Activated T-helper 17 cell treated with anti-CD3 and anti-CD28 coated beads, Interleukin-2, amount 50 U/mL, for 72 hours (primary cell): ENCODE measurements at regions not wholly inside any gene's neighbourhood (a gene's known extent, or its start where the extent isn't known, plus 50 kb on each side); places are given as distances from the start of the nearest gene placed in this dataset.
"Not testable (repeated sequence)": the region's sequence is repeated elsewhere in the genome, so short reads cannot be mapped to it uniquely, and the experiment has no call there.

Experiments used
- ATAC-seq: fragments of 150-1000 bp; cut with Tn5 transposase; replicated peaks from 2 replicates; pipeline ENCODE4 v1.10.0; 2021; ENCODE audit warnings: mild to moderate bottlenecking, moderate library complexity
- H3K27ac Mint-ChIP-seq: one replicate; pipeline ENCODE4 v1.8.0; 2022; ENCODE audit warnings: mixed read lengths
- H3K27me3 Mint-ChIP-seq: one replicate; pipeline ENCODE4 v1.8.0; 2022; ENCODE audit warnings: mixed read lengths
- H3K36me3 Mint-ChIP-seq: one replicate; pipeline ENCODE4 v1.8.0; 2022; ENCODE audit warnings: low read depth, mild to moderate bottlenecking, mixed read lengths
- H3K4me1 Mint-ChIP-seq: one replicate; pipeline ENCODE4 v1.8.0; 2022; ENCODE audit warnings: mixed read lengths
- H3K4me3 Mint-ChIP-seq: one replicate; pipeline ENCODE4 v1.8.0; 2022; ENCODE audit warnings: mild to moderate bottlenecking, mixed read lengths
- H3K9me3 Mint-ChIP-seq: one replicate; pipeline ENCODE4 v1.8.0; 2022; ENCODE audit warnings: mixed read lengths

DNA sequence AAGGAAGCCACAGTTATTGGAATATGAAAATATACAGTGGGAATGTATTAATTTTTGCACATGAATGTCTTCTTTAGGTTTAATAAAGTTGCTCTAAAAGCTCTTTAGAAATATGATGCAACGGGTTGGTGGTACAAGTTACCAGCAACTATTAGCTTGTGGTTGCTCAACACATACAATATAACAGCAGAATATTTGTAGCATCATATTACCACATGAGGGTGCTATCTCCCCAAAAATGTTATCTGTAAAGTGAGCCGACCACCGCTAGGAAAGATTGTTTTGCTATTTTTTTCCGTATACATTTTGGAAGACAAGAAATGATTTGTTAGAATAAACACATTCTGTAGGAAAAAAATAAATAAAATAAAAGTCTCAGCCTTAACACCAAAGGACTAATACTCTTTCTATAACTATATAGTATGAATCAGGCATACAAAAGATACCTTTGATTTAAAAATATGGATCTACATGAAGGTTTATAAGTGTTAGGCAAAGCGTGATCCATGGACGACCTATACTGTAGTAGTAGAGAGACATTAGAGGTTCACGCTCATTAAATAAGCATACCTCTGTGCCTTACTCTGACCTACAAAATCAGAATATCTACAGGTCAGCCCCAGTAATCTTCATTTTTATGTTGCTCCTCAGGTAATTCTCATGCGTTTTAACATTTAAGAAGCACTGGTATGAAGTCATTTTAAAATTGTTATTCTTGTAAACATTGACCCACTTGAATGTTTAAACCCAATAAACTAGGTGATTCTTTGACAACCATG lies 1110.6 kb upstream of the ACVR2A start:
- no peak for ATAC-seq
- no peaks in the 10 kb centered on the region for H3K9me3 Mint-ChIP-seq
- no peaks in the 10 kb centered on the region for H3K36me3 Mint-ChIP-seq
- no peaks in the 10 kb centered on the region for H3K4me1 Mint-ChIP-seq
- H3K27ac Mint-ChIP-seq: no peak overlapping the region
- no peak overlapping the region for H3K4me3 Mint-ChIP-seq
- H3K27me3 Mint-ChIP-seq: no peaks in the 10 kb centered on the region

DNA sequence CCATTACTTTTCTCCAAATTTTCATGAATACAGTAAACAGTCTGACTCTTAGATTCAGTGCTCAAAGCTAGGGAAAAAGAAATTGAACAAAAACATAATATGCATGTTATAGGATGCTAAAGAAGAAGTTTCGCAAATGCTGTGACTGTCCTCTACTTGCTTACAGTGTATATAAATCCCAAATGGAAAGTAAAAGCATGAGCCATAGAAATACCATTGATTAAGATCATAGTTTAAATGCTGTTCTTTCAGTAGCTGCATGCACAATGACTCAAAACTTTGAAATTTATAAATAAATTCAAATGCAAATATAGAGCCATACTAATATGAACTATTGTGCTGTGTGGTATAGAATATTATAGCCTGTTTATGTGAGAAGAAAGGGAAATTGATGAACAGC lies 1113.9 kb upstream of the ACVR2A start:
- Mint-ChIP-seq H3K27ac (no peak overlapping the region), H3K4me1 (no peaks in the 10 kb centered on the region), H3K4me3 (no peak overlapping the region), H3K36me3 (no peaks in the 10 kb centered on the region), H3K9me3 (no peaks in the 10 kb centered on the region), H3K27me3 (peaks cover 3% of the 10 kb centered on the region)
- no peak for ATAC-seq

DNA sequence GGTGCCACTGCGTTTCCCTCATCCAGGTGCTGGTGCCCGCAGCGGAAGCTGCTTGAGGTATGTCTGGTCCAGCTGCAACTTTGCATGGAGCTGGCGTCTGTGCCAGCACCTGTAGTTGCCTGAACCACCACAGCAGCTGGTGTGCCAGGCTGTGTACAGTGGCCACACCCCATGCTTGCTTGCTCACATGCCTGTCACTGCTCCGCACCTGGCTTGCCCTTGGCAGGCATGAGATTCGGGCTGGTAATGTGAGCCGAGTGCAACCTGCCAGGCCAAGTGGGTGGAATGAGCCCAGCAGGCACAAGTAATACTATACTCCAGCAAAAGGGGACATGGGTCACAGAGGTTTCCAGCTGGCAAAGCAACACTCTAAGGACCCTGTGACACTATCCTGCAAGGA lies 1123.3 kb upstream of the ACVR2A start:
- H3K4me3 Mint-ChIP-seq: no peak overlapping the region

DNA sequence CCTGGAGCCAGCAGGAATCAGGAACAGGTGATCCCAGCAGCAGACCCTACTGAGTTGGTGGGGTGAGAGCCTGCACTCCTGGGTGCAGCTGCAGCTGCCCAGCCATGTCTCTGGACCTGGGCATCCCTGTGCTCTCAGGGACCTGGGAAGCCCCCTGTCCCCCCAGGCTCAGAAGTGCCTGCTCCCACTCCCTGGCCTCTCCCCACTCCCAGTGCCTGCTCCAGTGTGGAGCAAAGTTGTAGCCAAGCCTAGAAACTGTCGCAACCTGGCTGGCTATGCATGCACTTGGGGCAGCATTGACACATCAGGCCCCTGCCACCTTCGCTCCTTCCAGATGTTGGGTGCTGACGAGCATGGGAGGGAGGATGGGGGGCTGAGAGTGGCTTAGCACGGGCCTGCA lies 1124.7 kb upstream of the ACVR2A start:
- H3K27me3 Mint-ChIP-seq: no peaks in the 10 kb centered on the region
- no peaks in the 10 kb centered on the region for H3K9me3 Mint-ChIP-seq
- no peak overlapping the region for H3K27ac Mint-ChIP-seq
- no peaks in the 10 kb centered on the region for H3K4me1 Mint-ChIP-seq
- ATAC-seq: no peak
- no peak overlapping the region for H3K4me3 Mint-ChIP-seq
- no peaks in the 10 kb centered on the region for H3K36me3 Mint-ChIP-seq

More for the DNA sequence above, 1123.3 kb upstream of the ACVR2A start:
- H3K4me1 Mint-ChIP-seq: no peaks in the 10 kb centered on the region
- no peak for ATAC-seq
- H3K27me3 Mint-ChIP-seq: no peaks in the 10 kb centered on the region
- no peaks in the 10 kb centered on the region for H3K36me3 Mint-ChIP-seq
- no peaks in the 10 kb centered on the region for H3K9me3 Mint-ChIP-seq
- H3K27ac Mint-ChIP-seq: no peak overlapping the region

DNA sequence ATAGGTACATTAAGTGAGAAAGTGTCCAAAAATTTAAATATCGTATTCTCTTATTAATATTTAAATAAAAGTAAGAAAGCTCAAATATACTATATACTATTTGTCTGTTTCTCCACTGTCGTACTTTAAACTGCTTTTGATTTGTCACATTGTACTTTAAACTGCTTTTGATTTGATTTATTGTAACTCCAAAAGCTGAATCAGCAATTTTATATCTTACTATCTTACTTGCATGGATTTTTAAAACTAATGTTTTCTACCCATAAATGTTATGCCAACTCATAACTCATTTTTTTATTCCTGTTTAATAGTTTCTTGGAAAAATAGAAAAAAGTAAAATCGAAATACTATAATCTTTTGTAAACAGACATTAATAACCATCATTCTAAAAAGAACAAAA lies 1128.2 kb upstream of the ACVR2A start:
- no peaks in the 10 kb centered on the region for H3K36me3 Mint-ChIP-seq
- H3K9me3 Mint-ChIP-seq: peaks cover 3% of the 10 kb centered on the region
- no peak overlapping the region for H3K27ac Mint-ChIP-seq
- ATAC-seq: no peak
- no peak overlapping the region for H3K4me3 Mint-ChIP-seq
- no peaks in the 10 kb centered on the region for H3K4me1 Mint-ChIP-seq
- H3K27me3 Mint-ChIP-seq: no peaks in the 10 kb centered on the region

DNA sequence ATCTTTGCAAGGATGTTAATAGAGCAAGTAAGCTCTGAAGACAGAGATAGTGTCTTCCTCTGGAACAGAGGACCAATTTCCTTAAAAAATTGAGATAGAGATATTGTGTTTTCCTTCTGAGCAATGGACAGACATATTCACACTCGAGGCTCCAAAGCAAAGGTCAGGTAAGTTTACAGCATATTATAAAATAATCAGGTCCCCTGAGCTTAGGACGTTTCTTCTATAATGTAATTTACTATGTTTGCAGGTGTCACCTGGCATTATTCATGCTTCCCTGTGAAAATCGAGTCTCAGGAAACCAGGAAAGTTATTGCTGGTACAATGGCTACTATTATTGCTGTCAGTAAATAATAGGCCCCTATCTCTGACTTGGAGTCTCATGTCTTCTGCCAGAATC lies 1135.8 kb upstream of the ACVR2A start:
- no peak for ATAC-seq
- H3K27ac Mint-ChIP-seq: no peak overlapping the region
- no peaks in the 10 kb centered on the region for H3K4me1 Mint-ChIP-seq
- no peak overlapping the region for H3K4me3 Mint-ChIP-seq
- H3K9me3 Mint-ChIP-seq: peaks cover 6% of the 10 kb centered on the region
- no peaks in the 10 kb centered on the region for H3K27me3 Mint-ChIP-seq
- no peaks in the 10 kb centered on the region for H3K36me3 Mint-ChIP-seq

DNA sequence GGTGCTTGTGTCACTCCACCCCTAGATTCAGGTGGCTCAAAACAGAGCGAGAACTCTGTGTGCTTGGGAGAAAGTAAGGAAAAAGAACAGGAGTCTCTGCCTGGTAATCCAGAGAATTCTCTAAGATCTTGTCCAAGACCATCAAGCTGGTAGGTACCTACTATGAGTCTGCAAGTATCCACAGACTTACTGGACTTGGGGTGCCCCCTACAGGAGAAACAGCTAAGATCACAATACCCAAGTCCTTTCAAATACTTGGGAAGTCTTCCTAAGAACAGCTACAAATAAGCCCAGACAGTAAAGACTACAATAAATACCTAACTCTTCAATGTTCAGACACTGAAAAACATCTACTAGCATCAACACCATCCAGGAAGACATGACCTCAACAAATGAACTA lies 1143.6 kb upstream of the ACVR2A start:
- no peak for ATAC-seq
- no peak overlapping the region for H3K27ac Mint-ChIP-seq
- H3K4me1 Mint-ChIP-seq: no peaks in the 10 kb centered on the region

DNA sequence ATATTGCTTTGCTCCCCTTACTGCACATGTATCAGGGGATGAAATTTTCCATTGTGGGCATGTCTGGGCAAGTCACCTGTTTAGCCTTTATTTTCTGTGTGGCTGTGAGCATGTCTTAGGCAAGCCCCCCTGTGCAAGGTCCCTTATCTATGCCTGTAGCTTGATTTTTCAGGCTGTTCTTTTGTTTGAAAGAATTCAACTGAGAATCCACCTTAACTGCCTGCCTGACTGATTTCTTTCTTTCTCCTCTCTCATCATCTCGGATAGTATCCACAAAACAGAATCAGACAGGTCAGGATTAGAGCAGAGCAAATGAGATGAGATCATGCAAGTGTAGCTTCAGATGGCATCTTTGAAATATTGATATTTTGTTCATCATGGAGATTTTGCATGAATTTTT lies 1147.5 kb upstream of the ACVR2A start:
- H3K27ac Mint-ChIP-seq: no peak overlapping the region
- peaks cover 11% of the 10 kb centered on the region for H3K9me3 Mint-ChIP-seq
- H3K27me3 Mint-ChIP-seq: peaks cover 3% of the 10 kb centered on the region
- no peaks in the 10 kb centered on the region for H3K4me1 Mint-ChIP-seq
- ATAC-seq: no peak
- no peaks in the 10 kb centered on the region for H3K36me3 Mint-ChIP-seq
- H3K4me3 Mint-ChIP-seq: no peak overlapping the region

More for the DNA sequence above, 1143.6 kb upstream of the ACVR2A start:
- peaks cover 16% of the 10 kb centered on the region for H3K9me3 Mint-ChIP-seq
- peaks cover 3% of the 10 kb centered on the region for H3K27me3 Mint-ChIP-seq
- H3K36me3 Mint-ChIP-seq: no peaks in the 10 kb centered on the region
- no peak overlapping the region for H3K4me3 Mint-ChIP-seq

DNA sequence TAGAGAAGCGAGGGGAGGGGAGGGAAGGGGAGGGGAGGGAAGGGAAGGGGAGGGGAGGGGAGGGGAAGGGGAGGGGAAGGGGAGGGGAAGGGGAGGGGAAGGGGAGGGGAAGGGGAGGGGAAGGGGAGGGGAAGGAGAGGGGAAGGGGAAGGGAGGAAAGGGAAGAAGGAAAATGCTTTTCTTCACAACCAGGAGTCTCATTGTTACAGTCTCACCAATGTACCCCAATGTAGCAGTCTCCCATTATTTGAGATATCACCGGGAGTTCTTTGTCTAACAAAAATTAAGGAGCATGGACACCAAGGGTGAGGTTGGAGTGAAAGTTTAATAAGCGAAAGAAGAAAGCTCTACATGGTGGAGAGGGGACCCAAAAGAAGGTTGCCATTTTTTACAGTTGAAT lies 1148.0 kb upstream of the ACVR2A start:
- H3K27ac Mint-ChIP-seq, H3K36me3 Mint-ChIP-seq, H3K27me3 Mint-ChIP-seq, H3K4me1 Mint-ChIP-seq, ATAC-seq, H3K4me3 Mint-ChIP-seq, H3K9me3 Mint-ChIP-seq: not testable (repeated sequence)

DNA sequence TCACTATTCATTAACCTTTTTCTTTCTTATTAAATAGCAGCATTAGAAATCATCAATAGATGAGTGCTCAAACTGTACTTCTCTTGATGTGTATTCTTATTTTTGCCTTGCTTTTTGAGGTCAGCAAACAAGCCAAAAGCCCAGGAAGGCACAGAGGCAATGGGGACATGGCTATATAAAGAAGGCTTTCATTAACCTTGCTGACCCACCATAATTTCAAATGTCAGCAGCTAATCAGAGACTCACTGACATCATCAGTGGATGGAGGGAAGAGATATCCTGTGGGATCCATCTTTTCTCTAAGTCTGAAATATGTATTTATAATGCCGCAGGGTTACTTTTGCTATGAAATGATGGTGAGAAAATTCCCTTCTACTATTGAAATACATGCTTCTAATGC lies 1162.8 kb upstream of the ACVR2A start:
- H3K4me1 Mint-ChIP-seq: no peaks in the 10 kb centered on the region
- H3K4me3 Mint-ChIP-seq: no peak overlapping the region
- H3K36me3 Mint-ChIP-seq: no peaks in the 10 kb centered on the region
- no peak for ATAC-seq
- no peaks in the 10 kb centered on the region for H3K27me3 Mint-ChIP-seq
- no peaks in the 10 kb centered on the region for H3K9me3 Mint-ChIP-seq
- no peak overlapping the region for H3K27ac Mint-ChIP-seq

DNA sequence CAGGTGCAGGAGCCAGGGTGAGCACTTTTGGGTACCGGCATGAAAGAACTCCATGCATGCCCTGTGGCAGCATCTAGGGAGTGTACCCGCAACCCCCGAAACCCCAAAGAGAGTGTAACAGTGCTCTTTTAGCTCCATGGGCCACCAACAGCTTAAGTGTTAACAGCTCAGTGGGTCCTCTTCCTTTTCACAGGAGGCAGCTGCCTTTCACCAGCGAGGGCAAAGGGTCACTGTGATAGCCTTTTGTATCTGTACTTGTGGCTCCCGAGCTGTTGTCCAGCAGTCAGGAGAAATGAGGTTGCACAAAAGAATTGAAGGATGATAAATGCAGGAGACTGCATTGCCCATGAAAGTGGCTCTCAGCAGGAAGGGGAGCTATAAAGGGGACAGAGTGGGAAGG lies 1166.3 kb upstream of the ACVR2A start:
- no peak overlapping the region for H3K27ac Mint-ChIP-seq
- H3K4me1 Mint-ChIP-seq: no peaks in the 10 kb centered on the region
- no peak overlapping the region for H3K4me3 Mint-ChIP-seq
- no peaks in the 10 kb centered on the region for H3K36me3 Mint-ChIP-seq
- no peak for ATAC-seq
- H3K27me3 Mint-ChIP-seq: no peaks in the 10 kb centered on the region
- H3K9me3 Mint-ChIP-seq: no peaks in the 10 kb centered on the region

DNA sequence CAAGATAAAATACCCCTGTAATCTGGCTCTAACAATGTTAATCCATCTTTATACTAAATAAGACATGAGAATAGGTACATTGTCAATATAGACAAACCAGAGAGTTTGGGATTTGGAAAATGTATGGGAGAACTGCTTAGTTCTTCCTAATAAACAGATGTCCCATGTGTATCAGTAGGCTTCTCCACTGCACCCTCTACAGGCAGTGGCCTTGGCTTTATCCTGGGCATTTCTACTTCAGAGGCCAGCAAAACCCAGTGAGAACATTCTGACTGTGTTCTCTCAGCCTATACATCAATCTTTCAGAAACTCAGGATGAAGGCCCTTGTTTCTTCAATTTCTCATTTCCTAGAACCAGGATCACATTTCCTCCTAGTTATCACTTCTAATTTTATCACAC lies 1167.5 kb upstream of the ACVR2A start:
- Mint-ChIP-seq H3K9me3 (no peaks in the 10 kb centered on the region), H3K4me3 (no peak overlapping the region), H3K36me3 (no peaks in the 10 kb centered on the region), H3K4me1 (no peaks in the 10 kb centered on the region), H3K27ac (no peak overlapping the region), H3K27me3 (no peaks in the 10 kb centered on the region)
- no peak for ATAC-seq

DNA sequence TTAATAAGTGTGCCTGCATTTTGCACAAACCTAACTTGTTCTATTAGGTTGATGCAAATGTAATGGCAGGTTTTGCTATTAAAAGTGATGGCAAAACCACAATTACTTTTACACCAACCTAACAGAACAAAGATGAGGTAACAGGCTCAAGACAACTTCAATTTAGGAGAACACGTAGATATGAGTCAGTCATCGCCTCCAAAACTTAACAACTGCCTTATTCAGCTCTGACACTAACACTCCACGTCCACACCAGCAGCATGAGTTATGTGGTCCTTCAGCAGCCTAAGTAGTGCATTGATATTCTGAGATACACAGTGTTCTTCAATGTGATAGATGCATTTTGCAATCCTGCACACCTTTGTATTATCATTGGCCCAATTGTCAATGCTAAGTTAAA lies 1175.1 kb upstream of the ACVR2A start:
- H3K9me3 Mint-ChIP-seq: no peaks in the 10 kb centered on the region
- no peaks in the 10 kb centered on the region for H3K36me3 Mint-ChIP-seq
- H3K27ac Mint-ChIP-seq: no peak overlapping the region
- no peaks in the 10 kb centered on the region for H3K27me3 Mint-ChIP-seq
- no peak overlapping the region for H3K4me3 Mint-ChIP-seq
- ATAC-seq: no peak
- H3K4me1 Mint-ChIP-seq: no peaks in the 10 kb centered on the region

DNA sequence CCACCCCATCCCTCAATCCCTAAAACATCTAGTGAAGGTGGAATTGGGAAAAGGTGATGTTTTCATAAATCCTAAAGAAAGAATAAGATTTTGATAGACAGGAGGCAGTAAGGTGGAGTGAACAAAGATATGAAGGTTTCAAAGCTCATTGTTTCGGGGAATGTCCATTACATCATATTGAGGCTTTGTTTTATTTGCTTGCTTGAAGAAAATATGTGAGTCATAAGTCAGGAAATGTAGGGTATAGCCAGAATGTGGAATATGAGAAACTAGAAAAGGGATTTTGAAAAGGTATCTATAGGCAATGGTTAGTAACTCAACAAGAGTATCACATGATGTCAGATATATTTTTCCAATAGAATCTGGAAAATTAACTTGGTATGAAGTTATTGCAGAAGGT lies 1178.5 kb upstream of the ACVR2A start:
- H3K27me3 Mint-ChIP-seq: no peaks in the 10 kb centered on the region
- H3K36me3 Mint-ChIP-seq: no peaks in the 10 kb centered on the region
- H3K4me1 Mint-ChIP-seq: no peaks in the 10 kb centered on the region
- H3K27ac Mint-ChIP-seq: no peak overlapping the region
- ATAC-seq: no peak
- no peak overlapping the region for H3K4me3 Mint-ChIP-seq
- H3K9me3 Mint-ChIP-seq: no peaks in the 10 kb centered on the region

DNA sequence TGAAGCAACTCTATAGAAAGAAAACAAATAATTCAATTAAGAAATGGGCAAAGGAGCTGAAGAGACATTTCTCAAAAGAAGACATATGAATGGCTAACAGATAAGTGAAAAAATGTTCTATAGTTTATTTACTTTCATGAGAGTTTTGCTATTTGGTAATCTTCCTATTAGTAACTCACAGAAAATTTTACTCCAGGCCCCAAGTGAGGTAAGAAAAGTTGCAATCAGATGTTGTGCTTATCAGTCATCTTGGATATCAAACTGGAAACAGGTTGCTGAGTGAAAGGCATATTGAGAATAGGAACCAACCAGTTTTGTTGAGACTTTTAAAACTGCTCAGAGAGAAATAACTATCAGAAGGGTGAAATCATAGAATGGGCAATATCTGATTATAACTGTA lies 1179.0 kb upstream of the ACVR2A start:
- H3K27ac Mint-ChIP-seq: no peak overlapping the region
- no peaks in the 10 kb centered on the region for H3K9me3 Mint-ChIP-seq
- H3K4me3 Mint-ChIP-seq: no peak overlapping the region
- no peaks in the 10 kb centered on the region for H3K4me1 Mint-ChIP-seq
- H3K36me3 Mint-ChIP-seq: no peaks in the 10 kb centered on the region
- no peaks in the 10 kb centered on the region for H3K27me3 Mint-ChIP-seq
- ATAC-seq: no peak
